ENCODE measurements at regions not wholly inside any gene's neighbourhood (a gene's known extent, or its start where the extent isn't known, plus 50 kb on each side); places are given as distances from the start of the nearest gene placed in this dataset.
A peak's percentile ranks its signal among the peaks of the same experiment; 100 is the strongest.

DNA sequence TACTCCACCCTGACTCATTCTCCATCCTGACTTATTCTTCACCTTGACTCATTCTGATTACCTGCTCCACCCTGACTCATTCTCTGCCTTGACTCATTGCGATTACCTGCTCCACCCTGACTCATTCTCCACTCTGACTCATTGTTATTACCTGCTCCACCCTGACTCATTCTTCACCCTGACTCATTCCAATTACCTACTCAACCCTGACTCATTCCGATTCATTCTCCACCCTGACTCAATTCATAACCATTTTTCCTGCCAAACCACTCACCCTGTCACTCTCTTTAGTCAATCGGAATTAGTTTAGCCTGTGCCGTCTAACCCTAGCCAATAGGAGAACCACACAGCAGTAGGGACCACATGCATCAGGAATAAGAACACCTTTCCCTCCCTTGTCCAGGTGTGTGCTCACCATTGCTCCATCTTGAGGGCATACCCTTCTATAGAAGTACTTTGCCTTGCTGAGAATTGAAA, 1227.4 kb upstream of the PCDH20 start:
- no peak for DNase-seq

DNA sequence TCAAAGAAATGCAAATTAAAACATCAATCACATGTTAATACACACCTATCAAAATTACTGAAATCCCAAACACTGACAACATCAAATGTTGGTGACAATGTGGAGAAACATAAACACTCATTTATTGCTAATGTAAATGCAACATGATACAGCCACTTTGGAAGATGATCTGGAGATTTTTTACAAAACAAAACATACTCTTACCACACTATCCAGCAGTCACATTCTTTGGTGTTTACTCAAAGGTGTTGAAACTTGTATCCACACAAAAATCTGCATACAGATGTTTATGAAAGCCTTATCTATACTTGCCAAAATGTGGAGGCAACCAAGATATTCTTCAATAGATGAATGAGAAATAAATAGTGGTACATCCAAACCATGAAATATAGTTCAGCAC, 1219.5 kb upstream of the PCDH20 start:
- no peak for DNase-seq

DNA sequence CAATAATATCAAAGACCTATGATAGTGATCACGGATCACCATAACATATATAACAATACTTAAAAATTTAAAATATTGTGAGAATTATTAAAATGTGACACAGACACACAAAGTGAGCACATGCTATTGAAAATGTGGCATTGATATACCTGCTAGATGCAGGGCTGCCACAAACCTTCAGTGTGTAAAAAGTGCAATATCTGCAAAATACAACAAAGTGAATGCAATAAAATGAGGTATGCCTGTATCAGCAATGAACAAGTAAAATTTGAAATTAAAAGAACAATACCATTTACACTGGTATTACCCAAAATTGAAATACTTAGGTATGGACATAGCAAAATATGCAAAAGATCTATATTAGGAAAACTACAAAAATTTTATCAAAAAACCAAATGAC, 1217.8 kb upstream of the PCDH20 start:
- DNase-seq = no peak

DNA sequence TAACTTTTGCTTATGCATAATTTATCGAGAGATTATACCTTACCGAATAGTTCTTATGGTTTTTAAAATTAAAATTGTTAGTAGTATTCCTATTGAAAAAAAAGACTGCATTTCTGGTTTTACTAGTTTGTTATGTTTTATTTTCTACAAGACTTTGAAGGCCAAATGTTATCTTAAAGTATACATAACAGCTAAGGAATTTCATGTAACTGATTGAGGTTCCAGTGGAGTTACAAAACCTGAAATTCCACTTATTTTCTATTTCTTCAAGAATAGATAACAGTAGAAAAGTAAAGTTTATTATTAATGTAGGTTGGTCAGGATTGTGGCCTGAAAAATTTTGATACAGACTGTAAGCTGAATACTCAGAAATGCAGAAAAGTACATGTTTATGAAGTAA, 1216.0 kb upstream of the PCDH20 start:
- DNase-seq = no peak

DNA sequence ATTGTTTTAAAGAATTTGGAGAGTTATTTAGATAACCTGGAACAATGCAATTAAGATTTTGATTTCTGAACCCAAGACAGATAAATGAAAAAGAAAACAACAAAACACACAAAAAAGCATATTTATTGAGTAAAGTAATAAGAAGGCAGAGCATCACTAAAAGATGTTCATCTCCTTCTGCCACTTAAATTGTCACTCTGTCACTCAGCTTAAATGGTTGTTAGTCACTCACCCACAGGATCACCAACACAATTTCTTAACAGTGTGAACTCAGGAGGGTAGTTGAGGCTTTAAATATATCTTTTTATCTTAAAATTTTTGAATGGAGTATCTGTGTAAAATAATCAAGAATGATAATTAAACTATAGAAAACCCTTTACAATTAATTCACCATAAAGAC, 1215.5 kb upstream of the PCDH20 start:
- DNase-seq = no peak

DNA sequence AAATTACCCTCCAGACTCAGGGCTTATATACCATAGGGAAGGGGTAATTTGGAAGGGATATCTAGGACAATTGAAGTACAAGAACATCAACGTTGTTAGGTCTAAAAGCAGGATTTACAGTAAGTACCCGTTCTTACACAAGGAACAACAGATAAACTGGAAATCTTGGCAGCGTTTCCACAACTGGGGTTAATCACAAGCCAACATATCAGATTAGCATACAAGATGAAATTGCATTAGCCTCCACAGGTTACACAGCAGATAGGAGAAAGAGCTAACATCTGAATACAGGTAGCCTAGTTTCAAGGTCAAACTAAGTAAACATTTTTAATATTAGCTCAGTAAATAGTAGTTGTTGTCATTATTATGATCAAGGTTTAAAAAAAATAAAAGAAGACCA, 1214.0 kb upstream of the PCDH20 start:
- no peak for DNase-seq

DNA sequence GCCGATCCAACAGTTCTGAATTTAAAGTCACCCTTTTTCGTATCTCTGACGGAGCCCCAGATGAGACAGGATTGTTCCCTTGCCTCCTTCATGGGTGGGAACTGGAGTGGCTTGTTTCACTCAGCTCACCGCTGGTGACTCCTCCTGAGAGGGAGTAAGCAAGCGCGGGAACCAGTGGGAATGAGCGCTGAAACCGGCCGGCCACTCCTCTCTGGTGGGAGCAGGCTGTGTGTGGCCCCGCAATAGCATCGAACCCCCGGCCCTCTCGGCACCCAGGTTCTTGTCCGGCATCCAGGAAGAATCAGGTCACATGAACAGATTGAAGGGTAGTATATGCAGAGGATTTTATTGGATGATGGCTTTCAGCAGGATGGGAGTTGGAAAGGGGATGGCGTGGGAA, 1211.6 kb upstream of the PCDH20 start:
- no peak for DNase-seq

DNA sequence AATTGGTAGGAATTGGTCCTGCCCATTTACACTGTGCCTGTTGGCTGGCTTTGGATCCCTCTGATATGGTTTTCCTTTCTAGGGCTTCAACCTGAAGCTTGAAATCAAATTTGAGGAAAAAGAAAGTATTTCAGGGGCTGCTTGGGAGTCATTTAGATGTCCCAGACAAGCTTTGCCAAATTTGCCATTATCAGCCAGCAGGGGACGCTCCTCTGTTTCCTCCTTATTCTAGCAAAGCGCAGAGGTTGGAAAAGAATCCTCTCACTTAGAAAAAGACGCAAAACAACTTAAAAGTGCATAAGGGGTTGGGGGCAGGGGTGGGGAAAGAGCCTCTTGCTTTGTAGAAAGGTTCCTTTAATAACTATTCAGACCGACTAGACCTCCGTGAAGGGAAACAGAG, 1211.1 kb upstream of the PCDH20 start:
- no peak for DNase-seq

DNA sequence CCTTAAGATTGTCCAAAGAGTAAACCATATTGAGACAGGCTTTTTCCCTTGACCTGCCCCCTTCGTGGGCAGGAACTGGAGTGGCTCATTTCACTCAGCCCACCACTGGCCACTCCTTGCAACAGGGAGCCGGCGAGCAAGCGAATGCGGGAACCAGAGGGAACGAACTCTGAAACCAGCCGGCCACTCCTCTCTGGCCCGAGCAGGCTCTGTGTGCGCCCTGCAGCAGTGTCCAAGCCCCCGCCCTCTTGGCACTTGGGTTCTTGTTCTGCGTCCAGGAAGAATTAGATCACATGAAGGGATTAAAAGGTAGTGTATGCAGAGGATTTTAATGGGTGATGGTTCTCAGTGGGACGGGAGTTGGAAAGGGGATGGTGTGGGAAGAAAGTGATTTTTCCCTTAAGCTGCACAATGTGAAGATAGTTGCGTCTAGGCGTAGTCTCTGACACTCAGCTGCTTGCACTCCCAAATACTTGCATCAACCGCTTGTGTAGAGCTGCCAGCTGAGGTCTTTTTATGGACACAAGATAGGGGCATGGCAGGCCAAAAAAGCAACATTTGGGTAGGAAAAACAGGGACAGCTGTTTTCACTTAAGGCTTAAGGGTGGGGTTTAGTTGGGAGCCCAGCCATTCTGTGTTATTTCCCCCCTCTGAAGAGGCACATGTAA, 1209.7 kb upstream of the PCDH20 start:
- DNase-seq = no peak

DNA sequence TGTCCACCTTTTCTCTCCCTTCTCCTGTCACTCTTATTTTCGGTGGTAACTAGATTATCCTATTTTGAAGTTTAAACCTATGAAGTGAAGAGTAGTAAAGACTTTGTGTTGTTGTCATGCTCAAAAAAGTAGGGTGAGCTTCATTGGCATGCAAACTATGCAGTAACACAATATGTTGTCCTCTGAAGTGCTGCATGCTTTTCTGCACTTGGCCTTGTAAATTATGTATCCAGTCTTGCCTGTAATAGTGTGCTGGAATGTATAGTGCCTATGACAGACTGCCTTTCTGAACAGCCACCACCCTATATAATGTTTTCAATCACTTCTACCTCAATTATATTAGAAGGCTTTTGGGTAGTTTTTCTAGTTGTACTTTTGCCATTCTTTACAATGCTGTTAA, 1198.2 kb upstream of the PCDH20 start:
- DNase-seq = no peak

DNA sequence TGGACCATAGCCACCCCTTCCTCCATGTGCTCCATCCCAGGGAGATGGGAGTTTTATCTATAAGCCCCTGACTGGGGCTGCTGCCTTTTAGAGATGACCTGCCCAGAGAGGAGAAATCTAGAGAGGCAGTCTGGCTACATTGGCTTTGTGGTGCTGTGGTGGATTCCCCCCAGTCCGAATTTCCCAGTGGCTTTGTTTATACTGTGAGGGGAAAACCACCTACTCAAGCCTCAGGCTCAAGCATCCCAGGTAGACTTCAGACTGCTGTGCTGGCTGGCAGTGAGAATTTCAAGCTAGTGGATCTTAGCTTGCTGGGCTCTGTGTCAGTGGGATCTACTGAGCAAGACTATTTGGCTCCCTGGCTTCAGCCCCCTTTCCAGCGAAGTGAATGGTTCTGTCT, 1195.7 kb upstream of the PCDH20 start:
- DNase-seq = no peak

DNA sequence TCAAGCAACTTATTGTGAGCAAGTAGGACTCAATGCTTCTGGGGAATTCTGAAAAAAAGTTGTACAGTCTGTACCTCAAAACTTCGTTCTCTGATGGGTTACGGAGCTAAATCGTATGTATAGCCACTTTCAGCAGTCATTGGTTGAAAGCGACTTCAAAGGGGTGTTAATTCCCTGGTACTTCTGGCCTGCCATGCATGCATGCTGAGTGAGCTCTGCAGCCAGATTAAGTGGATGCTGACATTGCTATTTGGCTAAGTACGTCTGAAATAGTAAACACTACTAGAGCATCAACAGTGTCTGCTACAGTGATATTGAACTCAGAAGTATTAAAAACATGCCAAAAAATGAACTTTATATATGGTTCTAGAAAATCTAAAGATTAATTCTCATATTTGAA, 1183.1 kb upstream of the PCDH20 start:
- no peak for DNase-seq

DNA sequence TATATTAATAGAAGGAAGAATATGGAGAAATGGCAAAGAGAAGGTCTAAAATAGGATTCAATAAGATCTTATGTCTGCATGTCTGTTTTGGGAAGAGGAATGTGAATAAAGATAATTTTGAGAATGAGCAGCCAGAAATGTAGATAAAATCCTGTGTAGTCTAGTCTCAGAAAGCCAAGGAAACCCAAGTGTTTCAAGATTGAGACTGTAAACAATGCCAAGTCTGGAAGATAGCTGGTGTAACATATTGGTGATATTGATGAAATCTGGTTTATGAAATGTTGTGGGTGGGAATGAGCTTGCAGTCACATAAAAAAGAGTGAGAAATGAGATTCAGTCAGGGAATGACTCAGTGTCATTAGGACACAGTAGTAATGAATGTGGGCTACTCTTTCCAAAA, 1180.3 kb upstream of the PCDH20 start:
- DNase-seq = no peak

DNA sequence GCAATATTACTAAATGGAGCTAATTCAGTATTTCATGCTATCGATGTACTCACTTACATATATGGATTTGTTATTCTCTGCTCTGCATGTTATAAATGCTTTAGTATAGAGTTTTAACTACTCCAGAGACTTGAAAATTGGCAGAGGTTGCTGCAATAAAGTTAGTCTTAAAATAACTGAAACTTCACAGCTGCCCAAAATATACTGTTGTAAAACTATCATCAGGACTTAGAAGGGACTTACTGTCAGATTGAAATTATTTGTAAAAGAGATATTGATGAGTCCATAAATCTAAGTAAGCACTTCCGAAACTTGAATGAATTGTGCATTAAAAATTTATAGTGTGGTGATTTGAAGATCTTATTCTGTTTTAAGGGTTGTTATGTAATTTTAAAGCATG, 1178.2 kb upstream of the PCDH20 start:
- no peak for DNase-seq

DNA sequence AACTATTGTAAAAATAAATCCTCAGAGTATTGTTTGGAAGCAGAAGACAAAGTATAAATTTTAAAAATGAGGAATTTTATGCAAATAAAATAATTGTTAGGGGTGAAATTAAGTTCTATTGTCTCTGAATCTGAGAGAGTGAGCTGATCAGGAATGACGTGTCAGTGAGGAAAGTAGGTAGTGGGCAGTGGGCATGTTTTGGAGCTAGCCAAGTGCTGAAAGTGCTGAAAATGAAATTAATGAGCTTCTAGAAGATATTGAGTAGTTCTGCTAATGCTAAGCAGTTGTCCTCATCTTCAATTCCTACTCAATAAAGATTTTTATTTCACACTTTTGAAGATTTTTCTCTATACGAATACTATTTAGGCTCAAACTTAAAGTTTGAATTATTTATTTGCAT, 1167.8 kb upstream of the PCDH20 start:
- no peak for DNase-seq

DNA sequence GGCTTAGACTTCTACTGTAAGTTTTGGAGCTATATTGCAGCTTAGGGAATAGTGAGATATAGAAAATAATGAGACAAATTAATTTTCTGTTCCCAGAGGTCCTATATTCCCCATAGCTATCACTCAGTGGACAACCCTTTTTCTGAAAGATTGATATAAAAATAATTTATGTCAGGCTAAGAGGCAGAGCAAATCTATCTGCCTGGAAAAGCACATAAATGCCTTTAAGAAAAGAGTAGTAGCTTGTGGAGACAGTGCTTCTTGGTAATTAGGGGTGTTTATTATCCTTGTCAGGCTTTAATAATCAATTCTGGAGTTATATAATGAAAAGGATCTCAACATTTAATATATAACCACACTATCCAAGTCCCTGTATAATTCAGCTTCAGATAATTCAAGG, 1162.8 kb upstream of the PCDH20 start:
- DNase-seq = no peak

DNA sequence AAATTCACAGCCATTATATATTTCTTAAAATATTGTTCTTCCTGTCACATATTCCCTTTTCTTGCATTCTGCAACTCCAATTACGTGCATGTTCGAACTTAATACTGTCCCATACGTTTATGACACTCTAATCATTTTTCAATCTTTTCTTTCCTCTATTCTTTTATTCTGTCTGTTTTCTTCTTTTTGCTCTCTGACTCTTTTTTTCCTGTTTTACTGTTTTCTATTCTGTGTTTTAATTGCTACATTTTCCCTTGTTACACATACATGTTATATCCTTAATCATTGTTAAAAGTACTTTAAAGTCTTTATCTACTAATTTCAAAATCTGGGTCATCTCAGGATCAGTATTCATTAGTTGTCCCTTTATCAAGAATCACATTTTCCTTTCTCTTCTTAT, 1149.1 kb upstream of the PCDH20 start:
- DNase-seq = no peak

DNA sequence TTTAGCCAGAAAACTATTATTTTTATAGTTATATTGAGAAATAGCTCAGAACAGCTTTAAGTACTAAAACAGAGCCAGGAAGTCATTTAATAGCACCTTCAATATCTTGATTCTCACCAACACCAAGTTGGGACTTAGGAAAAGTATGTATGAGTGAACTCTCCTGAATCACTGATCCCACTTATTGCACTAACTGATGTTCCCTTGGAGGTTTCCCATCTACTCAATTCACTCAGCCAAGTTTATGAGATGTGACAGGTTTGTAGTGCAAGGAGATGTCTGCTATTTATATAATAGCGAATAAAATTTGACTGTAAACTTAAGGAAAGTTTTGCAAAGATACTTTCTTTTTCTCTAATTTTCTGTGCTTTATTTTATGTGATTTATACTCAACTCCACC, 1147.6 kb upstream of the PCDH20 start:
- DNase-seq = no peak

DNA sequence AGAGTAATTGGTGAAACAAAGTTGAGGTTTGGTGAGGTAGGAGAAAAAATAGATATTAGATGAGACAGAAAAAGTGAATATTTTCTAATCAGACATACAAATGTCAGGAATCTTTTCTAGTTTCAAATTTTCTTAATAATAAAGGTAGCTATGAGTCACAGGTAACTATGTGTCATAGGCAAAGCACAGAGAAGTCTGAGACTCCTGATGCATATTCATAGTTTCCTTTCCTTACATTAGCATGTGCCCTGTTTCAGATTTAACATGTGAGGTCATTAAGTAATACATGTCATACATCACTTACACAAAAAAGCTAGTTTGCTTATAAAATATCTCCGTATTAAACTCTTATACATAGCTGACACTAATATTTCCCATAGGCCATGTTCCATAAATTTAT, 1141.3 kb upstream of the PCDH20 start:
- DNase-seq = no peak

DNA sequence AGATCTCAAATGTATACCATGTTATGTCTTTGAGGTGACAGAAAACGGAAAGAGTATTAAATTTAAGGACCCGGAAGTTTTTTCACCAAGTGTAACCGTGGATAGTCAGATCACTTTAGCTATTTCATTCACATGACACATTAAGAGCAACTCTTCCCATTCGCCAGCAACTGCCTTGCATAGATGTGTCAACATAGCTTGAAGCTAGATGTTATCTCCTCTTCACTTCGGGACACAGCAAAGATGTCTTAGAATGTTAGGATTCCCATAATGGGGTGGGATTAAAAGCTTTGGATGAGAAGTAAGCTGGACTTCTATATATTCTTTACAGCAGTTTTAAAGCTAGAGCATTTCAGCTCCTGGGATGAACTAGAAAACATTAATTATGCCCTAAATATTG, 1135.9 kb upstream of the PCDH20 start:
- DNase-seq = no peak

DNA sequence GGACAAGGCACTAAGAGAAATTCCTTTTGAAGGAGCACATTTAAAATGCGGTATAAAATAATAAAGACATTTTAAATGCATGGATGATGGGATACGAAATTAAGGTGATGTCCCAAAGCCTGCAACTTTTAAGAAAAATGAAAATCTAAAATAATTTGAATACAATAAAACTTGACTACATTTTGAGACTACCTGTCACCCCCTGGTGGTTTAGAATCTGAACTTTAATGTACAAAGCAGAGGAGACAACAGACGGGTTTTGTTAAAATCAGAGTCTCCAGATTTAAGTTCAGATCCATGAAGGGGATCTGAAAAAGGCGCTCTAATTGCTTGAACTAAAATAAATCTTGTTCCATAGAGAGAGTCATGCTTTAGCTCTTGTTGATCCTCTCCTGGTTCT, 1129.3 kb upstream of the PCDH20 start:
- no peak for DNase-seq

DNA sequence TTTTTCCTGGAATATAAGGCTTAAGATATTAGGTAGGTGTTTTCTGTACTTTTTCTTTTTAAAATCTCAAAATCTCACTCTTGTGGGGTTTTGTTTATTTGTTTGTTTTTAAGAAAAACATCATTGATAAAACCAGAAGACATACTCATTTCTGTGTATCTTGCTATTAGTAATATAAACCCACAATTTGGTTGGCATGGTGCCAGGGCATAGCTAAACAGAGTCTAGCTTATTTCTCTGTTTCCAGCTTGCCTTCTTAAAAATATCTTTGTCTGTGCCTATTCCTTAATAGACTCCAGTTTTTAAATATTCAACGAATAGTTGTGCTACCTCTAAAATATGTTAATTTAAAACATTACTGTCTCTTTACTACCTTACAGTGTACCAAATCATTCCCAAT, 1121.9 kb upstream of the PCDH20 start:
- peak; percentile 81 for DNase-seq

DNA sequence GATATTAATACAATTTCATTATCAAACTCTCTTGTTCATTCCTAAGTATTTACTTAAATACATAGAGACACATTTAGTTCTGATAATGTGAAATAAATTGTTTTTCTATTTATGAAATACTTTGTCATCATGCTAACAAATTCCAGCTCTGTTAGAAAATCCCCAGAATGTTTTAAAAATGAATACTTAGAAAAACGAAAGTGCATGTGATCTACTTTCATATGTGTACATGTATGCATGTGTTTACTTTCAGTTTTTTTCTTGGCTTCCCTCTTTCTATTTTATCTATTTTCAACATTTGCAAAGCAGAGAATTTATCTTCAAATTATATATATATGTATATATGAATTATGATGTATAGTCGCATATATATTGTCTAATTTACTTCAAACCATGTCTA, 1110.0 kb upstream of the PCDH20 start:
- no peak for DNase-seq

DNA sequence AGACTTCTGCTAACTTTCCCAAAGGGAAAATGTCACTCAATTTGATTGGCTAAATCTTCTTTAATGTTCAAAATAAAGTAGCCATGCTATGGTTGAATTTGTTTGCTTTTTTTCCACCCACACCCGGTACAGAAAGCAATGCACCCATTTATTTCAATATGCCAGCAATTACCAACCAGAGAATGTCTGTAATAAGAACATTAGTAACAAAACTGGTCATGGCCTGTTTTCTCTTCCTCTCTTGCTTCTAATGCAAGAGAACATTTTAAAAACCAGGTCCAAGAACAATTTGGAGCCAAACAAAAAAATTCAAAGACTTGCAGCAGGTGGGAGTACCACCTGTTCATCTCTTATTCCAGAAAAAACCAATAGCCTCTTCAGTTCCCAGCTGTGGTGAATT, 1108.8 kb upstream of the PCDH20 start:
- peak; percentile 79 for DNase-seq

DNA sequence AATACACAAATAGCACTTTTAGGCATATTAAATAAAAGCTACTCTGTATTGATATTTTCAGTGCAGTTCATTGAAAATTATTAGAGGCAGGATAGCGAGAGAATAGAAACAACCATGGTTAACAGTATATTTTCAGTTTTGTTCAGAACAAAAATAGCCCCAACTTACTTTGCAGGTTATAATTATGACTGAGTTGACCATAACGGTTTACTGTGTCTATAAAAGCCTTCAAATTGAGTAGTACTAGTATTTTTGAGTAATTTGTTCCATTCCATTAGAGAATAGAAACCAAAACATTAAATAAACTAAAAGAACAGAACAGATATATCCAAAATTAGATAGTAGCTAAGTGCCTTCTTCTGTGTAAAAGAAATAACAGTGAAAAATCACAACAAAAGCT, 1108.4 kb upstream of the PCDH20 start:
- no peak for DNase-seq
